ENCODE measurements at regions not wholly inside any gene's neighbourhood (a gene's known extent, or its start where the extent isn't known, plus 50 kb on each side); places are given as distances from the start of the nearest gene placed in this dataset.
"Not testable (repeated sequence)": the region's sequence is repeated elsewhere in the genome, so short reads cannot be mapped to it uniquely, and the experiment has no call there.

DNA sequence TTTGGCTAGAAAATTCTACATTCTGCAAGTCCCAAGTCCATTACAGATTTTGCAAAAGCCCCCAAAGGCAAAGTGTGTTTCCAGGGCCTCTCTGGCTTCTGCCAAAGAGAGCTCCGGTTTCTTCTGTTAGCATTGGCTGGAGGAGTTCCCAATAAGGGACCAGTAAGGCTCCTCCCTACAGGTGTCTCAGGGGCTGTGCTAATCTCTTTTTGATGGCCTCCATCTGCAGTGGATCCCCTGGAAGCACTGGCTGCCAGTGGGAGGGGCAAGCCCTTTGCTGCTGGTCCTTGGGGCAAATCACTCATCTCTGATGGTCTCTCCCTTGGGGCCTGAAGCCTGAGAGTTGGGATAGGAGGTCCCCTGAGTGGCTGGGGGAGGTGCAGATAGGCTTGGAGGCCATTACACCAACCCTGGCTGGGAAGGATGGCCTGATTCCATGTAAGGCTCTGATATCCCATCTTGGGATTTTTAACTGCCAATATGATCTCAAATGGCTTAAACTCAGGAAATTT lies 89.1 kb upstream of the USP24 start:
- ChIA-PET POLR2A (no interaction called here), CTCF (interaction anchor here (1.5 kb wide), 1 partner anchor 75 kb away, joined by 3 read pairs; no protein-coding TSS in a partner anchor)
- peaks cover 10% of the 10 kb centered on the region for H3K27me3 Mint-ChIP-seq
- no peak overlapping the region for H3K4me3 Mint-ChIP-seq
- H3K36me3 Mint-ChIP-seq (ENCODE audit: low read depth), result no peaks in the 10 kb centered on the region
- H3K4me1 Mint-ChIP-seq, result no peaks in the 10 kb centered on the region
- DNase-seq, result no peak
- H3K27ac Mint-ChIP-seq, result no peak overlapping the region
- H3K9me3 Mint-ChIP-seq, result no peaks in the 10 kb centered on the region

DNA sequence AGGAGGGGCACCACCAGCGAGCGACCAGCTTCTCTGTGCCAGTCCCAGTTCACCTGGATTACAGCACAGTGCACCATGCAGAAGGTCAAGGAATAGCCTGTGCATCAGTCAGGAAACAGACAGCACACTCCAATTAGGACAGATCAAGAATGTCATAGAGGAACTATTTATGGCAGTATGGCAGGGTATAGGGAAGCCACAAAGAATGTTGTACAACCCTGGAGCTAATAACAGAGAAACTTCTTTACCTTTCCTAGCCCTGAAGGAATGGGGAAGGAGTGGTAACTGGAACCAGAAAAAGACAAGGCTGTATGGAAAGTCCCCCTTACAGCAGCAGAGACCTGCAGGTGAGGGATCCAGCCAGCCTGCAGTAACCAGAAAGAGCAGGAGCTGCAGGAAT lies 87.8 kb upstream of the USP24 start:
- Mint-ChIP-seq H3K4me1 (no peaks in the 10 kb centered on the region), H3K36me3 (ENCODE audit: low read depth) (no peaks in the 10 kb centered on the region), H3K9me3 (peaks cover 2% of the 10 kb centered on the region), H3K4me3 (no peak overlapping the region), H3K27me3 (peaks cover 10% of the 10 kb centered on the region), H3K27ac (no peak overlapping the region)
- POLR2A ChIA-PET, result no interaction called here
- DNase-seq, result no peak
- CTCF ChIA-PET, result interaction anchor here (1.2 kb wide), 1 partner anchor 15 kb away, joined by 3 read pairs; no protein-coding TSS in a partner anchor

GRCh38 chr1:55301912-55302311 lies 86.7 kb upstream of the USP24 start:
- ChIA-PET CTCF (no interaction called here), POLR2A (no interaction called here)
- no peak overlapping the region for H3K27ac Mint-ChIP-seq
- peaks cover 10% of the 10 kb centered on the region for H3K27me3 Mint-ChIP-seq
- H3K36me3 Mint-ChIP-seq (ENCODE audit: low read depth), result no peaks in the 10 kb centered on the region
- no peak for DNase-seq
- H3K4me1 Mint-ChIP-seq, result no peaks in the 10 kb centered on the region
- peaks cover 2% of the 10 kb centered on the region for H3K9me3 Mint-ChIP-seq
- no peak overlapping the region for H3K4me3 Mint-ChIP-seq

DNA sequence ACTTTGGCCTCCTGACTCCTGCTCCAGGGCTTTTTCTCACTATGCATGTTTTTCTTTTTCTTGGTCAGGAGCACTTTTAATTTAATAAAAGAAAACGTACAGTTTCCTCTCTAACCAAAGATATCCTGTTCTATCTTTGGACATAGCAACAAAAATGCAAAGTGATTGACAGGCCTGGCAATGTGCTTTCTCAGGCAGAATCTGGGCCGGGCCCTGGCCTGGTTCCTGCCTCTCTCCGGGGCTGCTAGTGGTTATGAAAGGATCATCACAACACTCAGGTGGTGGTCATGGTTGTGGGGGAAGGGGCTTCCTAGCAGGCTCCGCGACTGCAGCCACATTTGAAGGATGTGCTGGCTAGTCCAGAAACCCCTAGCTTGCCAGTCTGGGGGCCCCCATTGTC lies 85.8 kb upstream of the USP24 start:
- Mint-ChIP-seq H3K4me3 (no peak overlapping the region), H3K36me3 (ENCODE audit: low read depth) (no peaks in the 10 kb centered on the region), H3K27ac (no peak overlapping the region), H3K27me3 (peaks cover 5% of the 10 kb centered on the region), H3K9me3 (peaks cover 5% of the 10 kb centered on the region), H3K4me1 (no peaks in the 10 kb centered on the region)
- DNase-seq, result no peak
- ChIA-PET POLR2A (interaction anchor here (0.6 kb wide), 1 partner anchor 1260 kb away, joined by 3 read pairs; no protein-coding TSS in a partner anchor), CTCF (no interaction called here)

GRCh38 chr1:55298167-55298894 lies 83.2 kb upstream of the USP24 start:
- no peaks in the 10 kb centered on the region for H3K4me1 Mint-ChIP-seq
- peaks cover 8% of the 10 kb centered on the region for H3K27me3 Mint-ChIP-seq
- H3K9me3 Mint-ChIP-seq, result peaks cover 7% of the 10 kb centered on the region
- H3K27ac Mint-ChIP-seq, result no peak overlapping the region
- CTCF ChIA-PET, result no interaction called here
- H3K4me3 Mint-ChIP-seq, result no peak overlapping the region
- no peaks in the 10 kb centered on the region for H3K36me3 Mint-ChIP-seq (ENCODE audit: low read depth)
- POLR2A ChIA-PET, result no interaction called here
- no peak for DNase-seq

- DNase-seq; H3K9me3 Mint-ChIP-seq; H3K27me3 Mint-ChIP-seq; H3K36me3 Mint-ChIP-seq (ENCODE audit: low read depth); H3K4me1 Mint-ChIP-seq; H3K4me3 Mint-ChIP-seq; CTCF ChIA-PET; H3K27ac Mint-ChIP-seq: not testable (repeated sequence)
- POLR2A ChIA-PET, result interaction anchor here (0.6 kb wide), 1 partner anchor 731 kb away, joined by 3 read pairs; no protein-coding TSS in a partner anchor
Observed at GRCh38 chr1:55296247-55296646, 81.1 kb upstream of the USP24 start.

DNA sequence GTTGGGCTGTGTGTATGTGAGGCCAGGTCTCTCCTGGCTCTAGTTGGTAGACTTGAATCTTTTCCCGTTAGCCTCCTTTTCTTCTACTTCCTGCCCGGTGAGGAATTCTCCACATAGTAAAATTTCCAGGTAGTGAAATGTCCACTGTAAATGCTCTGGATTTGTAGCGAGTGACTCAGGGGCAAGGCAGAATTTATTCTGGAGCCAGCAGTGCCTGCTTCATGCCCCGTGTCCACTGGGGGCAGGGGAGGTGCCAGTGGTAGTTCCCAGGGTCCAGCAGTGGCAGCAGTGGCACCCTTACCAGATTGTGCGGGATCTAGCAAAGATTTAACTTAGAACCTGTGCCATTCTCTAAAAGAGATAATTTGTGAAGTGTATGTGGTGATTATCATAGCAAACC lies 74.5 kb upstream of the USP24 start:
- Mint-ChIP-seq H3K27me3 (peaks cover 6% of the 10 kb centered on the region), H3K4me1 (peaks cover 4% of the 10 kb centered on the region), H3K4me3 (no peak overlapping the region), H3K36me3 (ENCODE audit: low read depth) (no peaks in the 10 kb centered on the region), H3K27ac (no peak overlapping the region), H3K9me3 (no peaks in the 10 kb centered on the region)
- no peak for DNase-seq
- ChIA-PET CTCF (no interaction called here), POLR2A (no interaction called here)

DNA sequence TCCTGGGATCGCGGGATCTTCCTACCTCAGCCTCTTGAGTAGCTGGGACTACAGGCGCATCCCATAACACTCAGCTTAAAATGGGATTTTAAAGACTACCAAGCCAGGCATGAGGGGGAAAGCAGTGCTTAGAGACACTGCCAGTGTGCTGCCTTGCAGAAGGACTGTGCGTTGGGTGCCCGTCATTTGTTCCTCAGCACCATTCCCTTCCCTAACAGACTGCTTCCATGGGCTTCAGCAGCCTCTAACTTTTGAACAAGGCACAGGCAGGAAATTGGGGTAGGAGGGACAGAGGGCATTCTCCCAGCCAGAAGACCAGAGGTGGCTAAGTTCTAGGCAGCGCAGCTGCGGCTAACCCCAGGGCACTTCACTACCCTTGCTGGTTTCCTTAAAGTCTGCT lies 73.9 kb upstream of the USP24 start:
- Mint-ChIP-seq H3K27me3 (peaks cover 5% of the 10 kb centered on the region), H3K9me3 (no peaks in the 10 kb centered on the region), H3K4me1 (peaks cover 4% of the 10 kb centered on the region), H3K36me3 (ENCODE audit: low read depth) (no peaks in the 10 kb centered on the region), H3K27ac (no peak overlapping the region), H3K4me3 (no peak overlapping the region)
- no peak for DNase-seq
- POLR2A ChIA-PET, result no interaction called here
- CTCF ChIA-PET, result interaction anchor here (0.6 kb wide), 1 partner anchor 63 kb away, joined by 4 read pairs; no protein-coding TSS in a partner anchor

GRCh38 chr1:55288245-55288644 lies 73.1 kb upstream of the USP24 start:
- no peak overlapping the region for H3K4me3 Mint-ChIP-seq
- H3K9me3 Mint-ChIP-seq, result no peaks in the 10 kb centered on the region
- CTCF ChIA-PET, result interaction anchor here (0.7 to 1.3 kb wide), 3 partner anchors 11 to 46 kb away, joined by 3 to 4 read pairs (median 3); no protein-coding TSS in a partner anchor
- H3K36me3 Mint-ChIP-seq (ENCODE audit: low read depth), result no peaks in the 10 kb centered on the region
- DNase-seq, result no peak
- POLR2A ChIA-PET, result no interaction called here
- H3K27ac Mint-ChIP-seq, result no peak overlapping the region
- peaks cover 4% of the 10 kb centered on the region for H3K4me1 Mint-ChIP-seq
- no peaks in the 10 kb centered on the region for H3K27me3 Mint-ChIP-seq

- Mint-ChIP-seq H3K9me3 (no peaks in the 10 kb centered on the region), H3K4me1 (peaks cover 4% of the 10 kb centered on the region), H3K27me3 (no peaks in the 10 kb centered on the region), H3K27ac (no peak overlapping the region), H3K4me3 (no peak overlapping the region), H3K36me3 (ENCODE audit: low read depth) (no peaks in the 10 kb centered on the region)
- ChIA-PET CTCF (interaction anchor here (0.7 to 1.3 kb wide), 3 partner anchors 11 to 47 kb away, joined by 3 to 4 read pairs (median 3); no protein-coding TSS in a partner anchor), POLR2A (no interaction called here)
- no peak for DNase-seq
Observed at GRCh38 chr1:55287723-55288122, 72.6 kb upstream of the USP24 start.

GRCh38 chr1:55286856-55287602 lies 71.9 kb upstream of the USP24 start:
- CTCF ChIA-PET, result interaction anchor here (1.0 to 1.3 kb wide), 2 partner anchors 10 to 47 kb away, joined by 3 to 4 read pairs; no protein-coding TSS in a partner anchor
- Mint-ChIP-seq H3K9me3 (no peaks in the 10 kb centered on the region), H3K27me3 (peaks cover 3% of the 10 kb centered on the region), H3K36me3 (ENCODE audit: low read depth) (no peaks in the 10 kb centered on the region), H3K27ac (no peak overlapping the region), H3K4me3 (no peak overlapping the region), H3K4me1 (peaks cover 4% of the 10 kb centered on the region)
- no peak for DNase-seq
- POLR2A ChIA-PET, result no interaction called here

GRCh38 chr1:55285834-55286233 lies 70.7 kb upstream of the USP24 start:
- peaks cover 4% of the 10 kb centered on the region for H3K4me1 Mint-ChIP-seq
- ChIA-PET POLR2A (no interaction called here), CTCF (no interaction called here)
- no peak overlapping the region for H3K27ac Mint-ChIP-seq
- H3K27me3 Mint-ChIP-seq, result peaks cover 8% of the 10 kb centered on the region
- H3K9me3 Mint-ChIP-seq, result no peaks in the 10 kb centered on the region
- H3K36me3 Mint-ChIP-seq (ENCODE audit: low read depth), result no peaks in the 10 kb centered on the region
- no peak overlapping the region for H3K4me3 Mint-ChIP-seq
- DNase-seq, result no peak

DNA sequence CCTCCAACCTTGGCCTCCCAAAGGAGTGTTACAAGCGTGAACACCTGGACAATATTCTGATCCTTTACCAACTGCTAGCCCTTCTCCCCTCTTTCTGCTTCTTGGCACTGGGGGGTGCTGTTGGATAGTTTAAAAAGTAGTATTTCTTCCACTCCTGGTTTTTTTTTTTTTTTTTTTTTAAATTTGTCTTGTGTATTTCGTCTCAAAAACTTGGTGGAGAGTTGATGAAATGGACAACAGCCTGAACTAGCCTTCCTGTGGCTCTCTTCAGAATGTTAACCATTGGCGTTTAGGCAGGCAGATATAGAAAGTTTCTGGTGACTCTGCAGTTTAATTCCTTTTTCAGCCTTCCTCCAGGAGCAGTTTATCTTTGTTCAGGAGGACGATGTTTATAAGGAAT lies 69.7 kb upstream of the USP24 start:
- peaks cover 4% of the 10 kb centered on the region for H3K4me1 Mint-ChIP-seq
- peaks cover 8% of the 10 kb centered on the region for H3K27me3 Mint-ChIP-seq
- H3K4me3 Mint-ChIP-seq, result no peak overlapping the region
- H3K27ac Mint-ChIP-seq, result no peak overlapping the region
- no peaks in the 10 kb centered on the region for H3K36me3 Mint-ChIP-seq (ENCODE audit: low read depth)
- DNase-seq, result peak; percentile 34
- H3K9me3 Mint-ChIP-seq, result no peaks in the 10 kb centered on the region
- ChIA-PET POLR2A (no interaction called here), CTCF (interaction anchor here (0.6 to 1.1 kb wide), 3 partner anchors 29 to 87 kb away, joined by 3 read pairs; no protein-coding TSS in a partner anchor)

Data from activated CD4-positive, alpha-beta T cell treated with anti-CD3 and anti-CD28 coated beads, Interleukin-2, amount 10 ng/mL, durations not matched to agents 7 days and 5 days (primary cell).